IMR-90 (cell line): ENCODE measurements at regions not wholly inside any gene's neighbourhood (a gene's known extent, or its start where the extent isn't known, plus 50 kb on each side); places are given as distances from the start of the nearest gene placed in this dataset.

Experiments used
- BHLHE40 ChIP-seq: fragments of 150-350 bp; IDR thresholded peaks from 2 replicates; pipeline ENCODE4 v1.6.1; 2016; ENCODE audit warnings: mild to moderate bottlenecking, low read depth, low read length
- CHD1 ChIP-seq: IDR thresholded peaks from 2 replicates; pipeline ENCODE4 v1.6.1; 2012; ENCODE audit warnings: low read depth, low read length, improper control_type of control experiment
- CTCF ChIP-seq: conservative IDR thresholded peaks from 2 replicates; pipeline ENCODE4 v1.5.1; 2012; ENCODE audit warnings: mild to moderate bottlenecking, low read depth, low read length, improper control_type of control experiment
- MAFK ChIP-seq: IDR thresholded peaks from 2 replicates; pipeline ENCODE4 v1.6.1; 2012; ENCODE audit warnings: low read depth, low read length, improper control_type of control experiment
- MAZ ChIP-seq: IDR thresholded peaks from 2 replicates; pipeline ENCODE4 v1.6.1; 2012; ENCODE audit warnings: low read depth, mild to moderate bottlenecking, low read length, improper control_type of control experiment, moderate library complexity, borderline replicate concordance
- POLR2A ChIP-seq: IDR thresholded peaks from 2 replicates; pipeline ENCODE4 v1.6.1; 2012; ENCODE audit warnings: mild to moderate bottlenecking, low read depth, low read length
- RAD21 ChIP-seq: IDR thresholded peaks from 2 replicates; pipeline ENCODE4 v1.6.1; 2012; ENCODE audit warnings: low read length, improper control_type of control experiment
- RCOR1 ChIP-seq: IDR thresholded peaks from 2 replicates; pipeline ENCODE4 v1.6.1; 2012; ENCODE audit warnings: mild to moderate bottlenecking, low read length, improper control_type of control experiment; ENCODE audit not compliant: insufficient replicate concordance
- RFX5 ChIP-seq: IDR thresholded peaks from 2 replicates; pipeline ENCODE4 v1.8.0; 2012; ENCODE audit warnings: low read depth, mild to moderate bottlenecking, low read length, moderate library complexity
- SMC3 ChIP-seq: fragments of 150-350 bp; IDR thresholded peaks from 2 replicates; pipeline ENCODE4 v1.6.1; 2016; ENCODE audit warnings: low read depth, mild to moderate bottlenecking, antibody characterized with exemption, low read length, moderate library complexity

GRCh38 chr17:77304051-77304745 lies 163.4 kb downstream of the SEC14L1 start:
- TF ChIP-seq CTCF (no peak), RCOR1 (no peak), POLR2A (no peak), MAFK (no peak), CHD1 (no peak), RFX5 (no peak), BHLHE40 (no peak), RAD21 (no peak), SMC3 (no peak), MAZ (no peak; the same call in 1 of the 2 replicates)
